Stimulated activated CD8-positive, alpha-beta memory T cell treated with anti-CD3 and anti-CD28 coated beads, Interleukin-2, amount 100 ng/mL, for 1 hour (primary cell): ENCODE measurements at regions not wholly inside any gene's neighbourhood (a gene's known extent, or its start where the extent isn't known, plus 50 kb on each side); places are given as distances from the start of the nearest gene placed in this dataset.
"Not testable (repeated sequence)": the region's sequence is repeated elsewhere in the genome, so short reads cannot be mapped to it uniquely, and the experiment has no call there.

Experiments used
- DNase-seq, 2 donors: peaks; one replicate each; pipeline ENCODE4 v3.0.0-alpha.2; 2020; ENCODE audit warnings: low read depth in 2 of 2

- DNase-seq, result not testable (repeated sequence)
Measured at GRCh38 chr13:58352100-58352499, 720.6 kb downstream of the PCDH17 start.

GRCh38 chr13:58369936-58370335 lies 738.4 kb downstream of the PCDH17 start:
- no peak for DNase-seq

DNA sequence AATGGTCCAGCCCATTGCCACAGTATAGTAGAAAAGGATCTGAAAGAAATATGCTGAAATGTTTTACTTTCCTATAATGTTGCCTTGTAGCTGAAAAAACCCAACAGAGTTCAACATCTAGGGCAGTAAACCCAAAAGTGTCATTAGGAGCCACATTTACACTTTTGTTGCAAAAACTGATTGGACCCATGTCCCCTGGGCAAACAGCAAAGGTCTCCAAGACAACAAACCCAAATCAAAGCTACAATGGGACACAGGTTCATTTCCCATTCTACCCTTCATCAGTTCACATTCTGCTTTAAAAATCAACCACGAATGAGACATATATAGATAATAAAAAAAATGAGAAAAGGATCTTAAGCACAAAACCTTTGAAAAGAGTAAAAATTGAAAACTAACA lies 744.8 kb downstream of the PCDH17 start:
- DNase-seq, result no peak

DNA sequence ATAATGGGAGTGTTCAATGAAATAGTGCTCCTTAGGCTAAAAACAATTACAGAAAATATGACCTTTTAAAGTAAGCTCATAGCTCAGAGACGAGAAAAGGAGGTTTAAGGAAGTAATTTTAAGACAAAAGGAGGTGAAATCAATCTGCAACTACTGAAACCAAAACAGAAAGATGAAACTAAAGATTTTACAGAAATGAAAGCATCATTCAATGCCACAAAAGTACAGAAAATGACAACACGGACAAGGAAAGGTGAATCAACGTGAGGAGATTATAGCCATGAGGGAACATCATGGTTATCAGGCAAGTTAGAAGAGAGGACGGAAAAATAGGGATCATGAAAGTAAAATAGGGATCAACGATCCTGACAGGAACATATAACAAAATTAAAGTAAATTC lies 745.2 kb downstream of the PCDH17 start:
- DNase-seq, result no peak

- DNase-seq, result no peak
Measured at GRCh38 chr13:58379221-58379620, 747.7 kb downstream of the PCDH17 start.

GRCh38 chr13:58385336-58385735 lies 753.8 kb downstream of the PCDH17 start:
- not testable (repeated sequence) for DNase-seq

DNA sequence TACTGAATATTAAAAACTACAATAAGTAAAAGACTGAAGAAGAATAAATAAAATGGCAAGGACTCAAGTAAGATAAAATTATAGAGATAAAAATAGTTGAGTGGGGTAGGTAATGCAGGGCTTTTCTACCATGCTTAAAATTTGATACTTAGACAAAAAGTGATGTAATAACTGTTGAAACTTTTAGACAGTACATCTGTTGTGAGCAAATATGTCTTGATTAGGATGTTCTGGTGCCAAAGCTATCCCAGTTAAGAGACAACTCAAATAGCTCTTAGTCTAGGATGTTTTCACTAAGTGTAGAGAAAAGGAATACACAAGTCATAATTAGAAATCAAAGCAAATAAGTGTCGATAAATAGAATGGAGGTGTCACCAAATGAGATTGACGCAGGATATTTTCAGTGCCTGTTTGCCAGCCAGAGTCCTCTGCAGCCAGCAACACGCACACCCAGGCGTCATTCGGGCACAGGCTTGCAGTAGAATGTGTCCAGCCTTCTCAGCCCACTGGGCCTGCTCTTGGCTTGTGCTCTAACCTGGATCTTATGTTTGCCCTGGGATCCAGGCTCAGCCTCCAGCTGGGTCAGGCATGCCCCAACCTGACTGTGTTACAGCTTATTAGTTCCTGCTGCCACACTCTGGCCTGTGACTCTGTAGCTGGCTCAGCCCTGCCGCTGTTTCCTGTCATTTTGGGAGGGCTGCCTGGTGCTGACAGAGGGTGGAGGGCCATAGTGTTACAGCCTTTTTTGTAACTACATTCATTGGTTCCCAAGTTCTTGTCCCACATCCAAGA lies 766.2 kb downstream of the PCDH17 start:
- DNase-seq, result no peak

- DNase-seq, result no peak
Measured at GRCh38 chr13:58399263-58399662, 767.7 kb downstream of the PCDH17 start.

DNA sequence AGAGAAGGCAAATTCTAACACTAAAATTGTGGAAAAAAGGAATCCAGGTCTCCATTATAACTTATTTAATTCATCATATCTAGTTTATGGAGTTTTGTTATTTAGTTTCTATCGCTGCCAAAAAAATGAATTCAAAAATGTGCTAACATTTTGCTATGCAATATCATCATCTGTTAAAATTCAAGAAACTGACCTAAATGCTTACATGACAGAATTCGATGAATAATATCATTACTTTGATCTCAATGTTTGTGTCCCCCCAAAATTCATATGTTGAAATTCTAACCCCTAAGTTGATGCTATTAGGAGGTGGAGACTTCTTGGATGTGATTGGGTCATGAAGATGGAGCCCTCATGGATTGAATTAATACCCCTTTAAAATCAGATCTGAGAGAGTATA lies 775.0 kb downstream of the PCDH17 start:
- no peak for DNase-seq

DNA sequence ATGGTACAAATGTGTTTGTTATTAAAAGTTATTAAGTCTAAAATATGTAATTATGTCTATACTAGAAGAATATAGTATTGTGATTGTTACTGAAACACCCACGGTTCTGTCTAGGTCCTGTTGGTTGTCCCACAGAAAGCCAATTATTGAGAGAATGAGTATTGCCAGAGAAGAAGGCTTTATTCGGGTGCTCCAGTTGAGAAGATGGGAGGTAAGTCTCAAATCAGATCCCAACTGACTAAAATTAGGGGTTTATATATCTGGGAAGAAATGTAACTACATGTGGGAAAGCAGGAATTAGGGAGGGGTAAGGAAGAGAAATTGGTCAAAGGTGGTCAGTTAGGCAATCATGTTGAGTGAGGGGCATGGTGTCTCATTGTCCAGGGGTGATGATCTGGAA lies 798.4 kb downstream of the PCDH17 start:
- DNase-seq, result no peak

GRCh38 chr13:58434943-58435342 lies 803.4 kb downstream of the PCDH17 start:
- no peak for DNase-seq

GRCh38 chr13:58437427-58437826 lies 805.9 kb downstream of the PCDH17 start:
- DNase-seq, result no peak

GRCh38 chr13:58446979-58447378 lies 815.4 kb downstream of the PCDH17 start:
- DNase-seq, result no peak

- no peak for DNase-seq
Measured at GRCh38 chr13:58452123-58452623, 820.6 kb downstream of the PCDH17 start.

GRCh38 chr13:58455094-58455493 lies 823.5 kb downstream of the PCDH17 start:
- DNase-seq, result no peak

DNA sequence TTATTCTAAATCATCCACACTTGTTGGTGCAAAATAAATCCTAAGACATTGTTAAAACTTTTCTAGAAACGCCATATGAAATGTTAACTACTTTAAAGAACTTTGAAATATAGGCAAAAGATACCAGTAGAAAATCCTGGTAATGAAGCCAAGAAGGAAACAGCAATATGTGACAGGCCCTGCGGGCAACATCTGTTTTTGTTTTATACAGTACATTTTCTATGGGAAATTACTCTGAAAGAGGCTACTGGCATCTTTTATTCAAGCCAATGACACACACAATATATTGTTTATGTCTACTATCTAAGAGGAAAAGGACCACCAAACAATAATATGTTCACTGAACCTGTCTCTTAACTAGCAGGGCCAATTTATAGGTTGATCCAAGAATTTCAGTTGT lies 829.7 kb downstream of the PCDH17 start:
- no peak for DNase-seq

GRCh38 chr13:58463841-58464240 lies 832.3 kb downstream of the PCDH17 start:
- DNase-seq, result no peak

- DNase-seq, result no peak
Measured at GRCh38 chr13:58467176-58467575, 835.6 kb downstream of the PCDH17 start.

DNA sequence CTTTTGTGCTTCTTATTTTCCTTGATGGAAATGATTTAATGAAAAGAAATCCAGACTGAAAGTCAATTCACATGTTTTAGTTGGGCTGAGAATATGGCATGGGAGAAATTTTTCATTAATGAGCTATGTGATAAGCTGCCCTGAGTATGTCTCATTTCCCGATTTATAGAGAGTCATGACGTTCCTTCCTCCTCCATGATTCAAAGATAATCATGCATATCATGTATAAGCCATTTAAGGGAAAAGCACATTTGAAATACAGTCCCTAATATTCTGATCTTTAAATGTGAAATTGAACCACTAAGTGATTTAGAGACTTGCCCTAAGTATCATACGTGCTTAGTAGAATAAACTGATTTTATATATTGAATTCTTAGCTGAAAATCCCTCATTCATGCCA lies 840.9 kb downstream of the PCDH17 start:
- DNase-seq, result no peak

- DNase-seq, result no peak
Measured at GRCh38 chr13:58474581-58474980, 843.0 kb downstream of the PCDH17 start.

- DNase-seq, result no peak
Measured at GRCh38 chr13:58476206-58476918, 844.8 kb downstream of the PCDH17 start.

DNA sequence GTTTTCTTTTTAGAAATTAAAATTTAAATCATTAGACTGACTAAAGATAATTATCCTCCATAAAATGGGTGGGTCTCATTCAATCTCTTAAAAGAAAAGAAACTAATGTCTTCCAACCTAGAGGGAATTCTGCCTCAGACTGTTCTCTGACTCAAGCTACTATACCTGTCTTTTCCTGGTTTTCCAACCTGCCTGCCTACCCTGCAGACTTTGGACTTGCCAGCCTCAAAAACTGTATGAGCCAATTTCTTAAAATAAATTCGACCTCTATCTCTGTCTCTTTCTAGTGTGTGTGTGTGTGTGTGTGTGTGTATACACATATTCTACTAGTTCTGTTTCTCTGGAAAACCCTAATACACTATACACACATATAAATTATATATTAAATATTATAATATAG lies 847.3 kb downstream of the PCDH17 start:
- DNase-seq, result no peak

- DNase-seq, result no peak
Measured at GRCh38 chr13:58480061-58480460, 848.5 kb downstream of the PCDH17 start.
